ENCODE measurements at regions not wholly inside any gene's neighbourhood (a gene's known extent, or its start where the extent isn't known, plus 50 kb on each side); places are given as distances from the start of the nearest gene placed in this dataset.

GRCh38 chr4:166680796-166681195 lies 553.5 kb downstream of the SPOCK3 start:
- Histone ChIP-seq H3K36me3 (ENCODE audit: low read depth) (no peaks in the 10 kb centered on the region), H3K4me1 (ENCODE audit: low read depth) (no peaks in the 10 kb centered on the region), H3K9me3 (no peaks in the 10 kb centered on the region), H3K4me3 (no peak overlapping the region)
- ATAC-seq, result no peak
- no peak for TF ChIP-seq CTCF (IDR thresholded peaks at IDR 0.05)
- no peak for DNase-seq
- intact Hi-C loops (cut with DNase I, micrococcal nuclease), result no loop called here

DNA sequence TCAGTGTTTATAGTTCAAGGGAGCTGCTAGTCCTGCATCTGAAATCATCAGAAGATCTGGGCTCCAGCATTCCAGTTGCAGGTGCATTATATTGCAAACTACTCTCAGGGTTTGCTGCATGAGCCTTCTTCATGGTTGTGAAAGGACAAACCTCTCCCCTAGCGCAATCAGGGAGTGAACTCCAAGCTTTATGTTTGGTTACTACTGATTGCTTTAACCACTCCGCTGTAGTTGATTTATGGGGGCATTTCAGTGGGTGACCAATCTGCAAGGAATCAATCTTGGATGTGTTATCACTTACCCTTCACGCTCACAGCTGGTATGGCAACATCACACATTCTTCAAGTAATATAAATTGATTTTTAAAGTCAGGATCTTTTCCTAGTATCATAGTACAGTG lies 552.1 kb downstream of the SPOCK3 start:
- intact Hi-C loops (cut with DNase I, micrococcal nuclease), result no loop called here
- H3K4me1 ChIP-seq (ENCODE audit: low read depth), result no peaks in the 10 kb centered on the region
- ATAC-seq (no peak), DNase-seq (no peak)
- no peak for TF ChIP-seq CTCF (IDR thresholded peaks at IDR 0.05)
- no peak overlapping the region for H3K4me3 ChIP-seq
- no peaks in the 10 kb centered on the region for H3K9me3 ChIP-seq
- H3K36me3 ChIP-seq (ENCODE audit: low read depth), result no peaks in the 10 kb centered on the region

Measured in mucosa of descending colon (tissue), 3 donors.